ENCODE measurements at regions not wholly inside any gene's neighbourhood (a gene's known extent, or its start where the extent isn't known, plus 50 kb on each side); places are given as distances from the start of the nearest gene placed in this dataset.

DNA sequence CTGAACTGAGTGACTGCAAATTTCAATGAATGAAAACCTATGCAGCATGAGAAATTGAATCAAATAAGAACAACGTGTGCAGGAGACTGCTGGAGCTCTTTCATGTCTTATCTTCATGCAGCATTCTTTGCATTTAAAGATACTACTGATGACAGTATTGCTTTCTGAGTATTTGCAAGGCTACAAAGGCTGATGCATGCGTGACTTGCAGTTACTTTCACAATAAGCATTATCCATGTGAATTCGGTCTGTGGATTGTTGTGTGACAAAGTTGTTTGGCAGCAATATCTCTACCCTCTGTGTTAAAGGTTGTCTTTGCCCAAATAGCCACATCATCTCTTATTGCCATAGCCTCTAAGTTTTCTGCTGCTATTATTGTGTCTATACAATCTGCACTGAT lies 102.1 kb upstream of the FBXL17 start:
- no peak overlapping the region for H3K4me2 ChIP-seq (ENCODE audit: control insufficient read depth, insufficient read depth)
- no peak overlapping the region for H2AFZ ChIP-seq (ENCODE audit: control insufficient read depth, low read depth, low read length)
- ATAC-seq: no peak
- SMC1A ChIA-PET (ENCODE audit: uncharacterized antibody, unreplicated experiment): no interaction called here
- H3K27me3 ChIP-seq (replicated peaks in 1 of 2; ENCODE audit: control insufficient read depth in 2 of 2, insufficient read depth in 2 of 2, low read length in 1 of 2): no peaks in the 10 kb centered on the region; a peak in 1 of 4 replicates
- in situ Hi-C loops (cut with MboI) (no loop called here), intact Hi-C loops (cut with micrococcal nuclease; ENCODE audit: unreplicated experiment) (loop anchor here (5.0 kb wide), 1 partner anchor 158 kb away; no protein-coding TSS in a partner anchor)
- no peaks in the 10 kb centered on the region for H3K9me3 ChIP-seq (replicated peaks; ENCODE audit: control insufficient read depth, insufficient read depth, low read length)
- H4K20me1 ChIP-seq (ENCODE audit: control insufficient read depth, insufficient read depth): no peaks in the 10 kb centered on the region
- H3K79me2 ChIP-seq (ENCODE audit: control insufficient read depth, insufficient read depth, low read length): no peaks in the 10 kb centered on the region
- POLR2A ChIA-PET: no interaction called here
- no peak overlapping the region for H3K9ac ChIP-seq (ENCODE audit: control insufficient read depth, insufficient read depth, low read length)
- H3K27ac ChIP-seq (ENCODE audit: control insufficient read depth, insufficient read depth): no peak overlapping the region
- DNase-seq (ENCODE audit: low read depth, low spot score): no peak
- H3K4me1 ChIP-seq (ENCODE audit: control insufficient read depth, insufficient read depth, low read length): no peaks in the 10 kb centered on the region
- FAIRE-seq: no peak
- H3K4me3 ChIP-seq: no peak overlapping the region
- RAD21 ChIA-PET (ENCODE audit: unreplicated experiment): interaction anchor here (1.7 kb wide), 1 partner anchor 224 kb away, joined by 4 read pairs; no protein-coding TSS in a partner anchor
- CTCF ChIA-PET: interaction anchor here (0.5 kb wide), 1 partner anchor 985 kb away, joined by 3 read pairs; no protein-coding TSS in a partner anchor
- no TSS peak for BruUV-seq (replicated peaks)
- TF ChIP-seq PAX5 (IDR thresholded peaks at IDR 0.05; ENCODE audit: borderline replicate concordance, low read depth, low read length) (no peak), KAT2A (conservative IDR thresholded peaks at IDR 0.05; ENCODE audit: control insufficient read depth, low read depth, low read length) (no peak), NR2C1 (IDR thresholded peaks at IDR 0.05) (no peak), NFYA (IDR thresholded peaks at IDR 0.05; ENCODE audit: borderline replicate concordance, low read depth, low read length) (no peak), NR2C2 (IDR thresholded peaks at IDR 0.05; ENCODE audit: borderline replicate concordance, control insufficient read depth, insufficient read length, low read depth) (no peak)
- TF ChIP-seq, protein P1, sequence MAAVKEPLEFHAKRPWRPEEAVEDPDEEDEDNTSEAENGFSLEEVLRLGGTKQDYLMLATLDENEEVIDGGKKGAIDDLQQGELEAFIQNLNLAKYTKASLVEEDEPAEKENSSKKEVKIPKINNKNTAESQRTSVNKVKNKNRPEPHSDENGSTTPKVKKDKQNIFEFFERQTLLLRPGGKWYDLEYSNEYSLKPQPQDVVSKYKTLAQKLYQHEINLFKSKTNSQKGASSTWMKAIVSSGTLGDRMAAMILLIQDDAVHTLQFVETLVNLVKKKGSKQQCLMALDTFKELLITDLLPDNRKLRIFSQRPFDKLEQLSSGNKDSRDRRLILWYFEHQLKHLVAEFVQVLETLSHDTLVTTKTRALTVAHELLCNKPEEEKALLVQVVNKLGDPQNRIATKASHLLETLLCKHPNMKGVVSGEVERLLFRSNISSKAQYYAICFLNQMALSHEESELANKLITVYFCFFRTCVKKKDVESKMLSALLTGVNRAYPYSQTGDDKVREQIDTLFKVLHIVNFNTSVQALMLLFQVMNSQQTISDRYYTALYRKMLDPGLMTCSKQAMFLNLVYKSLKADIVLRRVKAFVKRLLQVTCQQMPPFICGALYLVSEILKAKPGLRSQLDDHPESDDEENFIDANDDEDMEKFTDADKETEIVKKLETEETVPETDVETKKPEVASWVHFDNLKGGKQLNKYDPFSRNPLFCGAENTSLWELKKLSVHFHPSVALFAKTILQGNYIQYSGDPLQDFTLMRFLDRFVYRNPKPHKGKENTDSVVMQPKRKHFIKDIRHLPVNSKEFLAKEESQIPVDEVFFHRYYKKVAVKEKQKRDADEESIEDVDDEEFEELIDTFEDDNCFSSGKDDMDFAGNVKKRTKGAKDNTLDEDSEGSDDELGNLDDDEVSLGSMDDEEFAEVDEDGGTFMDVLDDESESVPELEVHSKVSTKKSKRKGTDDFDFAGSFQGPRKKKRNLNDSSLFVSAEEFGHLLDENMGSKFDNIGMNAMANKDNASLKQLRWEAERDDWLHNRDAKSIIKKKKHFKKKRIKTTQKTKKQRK (IDR thresholded peaks at IDR 0.05; ENCODE audit: low read depth, low read length): no peak
- 82% methylated on average over 3 of the region's 3 CpGs for WGBS (ENCODE audit: insufficient coverage, insufficient replicate concordance, low lambda C conversion rate, missing lambda C conversion rate)
- no peaks in the 10 kb centered on the region for H3K36me3 ChIP-seq (ENCODE audit: control insufficient read depth in 2 of 2, insufficient read depth in 2 of 2, low read length in 1 of 2)

All from GM12878 (cell line).